AG09309 (cell line): ENCODE measurements at regions not wholly inside any gene's neighbourhood (a gene's known extent, or its start where the extent isn't known, plus 50 kb on each side); places are given as distances from the start of the nearest gene placed in this dataset.
A peak's percentile ranks its signal among the peaks of the same experiment; 100 is the strongest.

Experiments used
- DNase-seq: peaks from one replicate; pipeline ENCODE4 v3.0.0-alpha.2; 2010; ENCODE audit warnings: low read depth
- H3K4me3 ChIP-seq: 2 replicates; pipeline ENCODE4 v1.5.1; 2011; ENCODE audit warnings: mild to moderate bottlenecking, low read depth, low read length, moderate library complexity; ENCODE audit not compliant: control insufficient read depth
- TF ChIP-seq, protein P1 (sequence below): IDR thresholded peaks from 2 replicates; pipeline ENCODE4 v1.5.1; 2011; ENCODE audit warnings: mild to moderate bottlenecking, low read depth, low read length, inconsistent platforms; ENCODE audit not compliant: insufficient read depth, control insufficient read depth; ENCODE audit errors: missing control alignments

DNA sequence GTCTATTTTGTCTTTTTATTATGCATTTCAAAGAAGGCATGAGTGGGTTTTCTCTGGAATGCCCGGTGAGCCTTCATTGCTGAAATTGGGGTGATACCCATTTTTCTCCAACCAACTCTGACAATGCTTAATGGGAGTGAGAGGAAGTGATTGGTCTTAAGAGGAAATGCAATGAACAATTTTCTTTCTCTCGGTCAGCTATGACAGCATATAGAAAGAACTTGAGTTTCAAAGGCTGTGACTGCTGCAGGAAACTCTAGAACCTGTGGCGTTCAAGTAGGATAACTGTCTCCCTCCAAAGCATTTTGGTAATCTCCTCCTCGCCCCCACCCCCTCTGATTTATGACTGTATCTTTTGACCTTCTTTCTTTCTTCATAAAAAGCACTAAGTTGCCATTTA, 155.9 kb downstream of the LYPLAL1 start:
- no peak for DNase-seq
- no peak overlapping the region for H3K4me3 ChIP-seq
- TF ChIP-seq, protein P1, sequence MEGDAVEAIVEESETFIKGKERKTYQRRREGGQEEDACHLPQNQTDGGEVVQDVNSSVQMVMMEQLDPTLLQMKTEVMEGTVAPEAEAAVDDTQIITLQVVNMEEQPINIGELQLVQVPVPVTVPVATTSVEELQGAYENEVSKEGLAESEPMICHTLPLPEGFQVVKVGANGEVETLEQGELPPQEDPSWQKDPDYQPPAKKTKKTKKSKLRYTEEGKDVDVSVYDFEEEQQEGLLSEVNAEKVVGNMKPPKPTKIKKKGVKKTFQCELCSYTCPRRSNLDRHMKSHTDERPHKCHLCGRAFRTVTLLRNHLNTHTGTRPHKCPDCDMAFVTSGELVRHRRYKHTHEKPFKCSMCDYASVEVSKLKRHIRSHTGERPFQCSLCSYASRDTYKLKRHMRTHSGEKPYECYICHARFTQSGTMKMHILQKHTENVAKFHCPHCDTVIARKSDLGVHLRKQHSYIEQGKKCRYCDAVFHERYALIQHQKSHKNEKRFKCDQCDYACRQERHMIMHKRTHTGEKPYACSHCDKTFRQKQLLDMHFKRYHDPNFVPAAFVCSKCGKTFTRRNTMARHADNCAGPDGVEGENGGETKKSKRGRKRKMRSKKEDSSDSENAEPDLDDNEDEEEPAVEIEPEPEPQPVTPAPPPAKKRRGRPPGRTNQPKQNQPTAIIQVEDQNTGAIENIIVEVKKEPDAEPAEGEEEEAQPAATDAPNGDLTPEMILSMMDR: no peak

DNA sequence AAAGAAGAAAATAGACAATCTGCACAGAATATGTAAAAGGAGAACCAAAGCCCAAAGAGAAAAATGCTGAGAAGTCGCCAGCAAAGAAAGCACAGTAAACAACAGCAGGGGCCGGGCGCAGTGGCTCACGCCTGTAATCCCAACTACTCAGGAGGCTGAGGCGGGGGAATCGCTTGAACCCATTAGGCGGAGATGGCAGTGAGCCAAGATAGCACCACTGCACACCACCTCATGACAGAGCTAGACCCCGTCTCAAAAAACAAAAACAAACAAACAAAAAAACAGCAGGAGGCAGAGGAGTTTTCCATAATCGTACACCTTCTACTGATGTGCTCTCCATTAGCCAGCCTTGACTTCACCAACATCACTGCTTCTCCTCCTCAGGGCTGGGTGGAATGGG, 153.2 kb downstream of the LYPLAL1 start:
- TF ChIP-seq, protein P1: no peak
- H3K4me3 ChIP-seq: no peak overlapping the region
- no peak for DNase-seq

DNA sequence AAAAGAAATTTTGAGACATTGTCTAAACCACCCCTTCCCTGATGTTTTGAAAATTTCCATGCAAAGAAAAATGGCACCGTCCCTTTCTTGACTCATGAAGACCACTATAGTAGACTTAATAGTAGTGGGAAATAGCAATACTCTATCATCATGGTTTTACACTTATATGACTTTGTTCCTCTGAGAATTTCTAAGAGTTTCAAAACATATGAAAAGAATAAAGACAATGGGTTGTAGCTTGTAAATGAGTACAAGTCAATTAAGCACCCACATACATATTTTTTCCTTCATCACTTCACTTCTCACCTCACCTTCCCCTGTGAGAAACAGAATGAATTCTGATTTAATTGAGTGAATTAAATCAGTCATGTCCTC, 151.7 kb downstream of the LYPLAL1 start:
- DNase-seq: no peak
- TF ChIP-seq, protein P1: no peak
- H3K4me3 ChIP-seq: no peak overlapping the region

DNA sequence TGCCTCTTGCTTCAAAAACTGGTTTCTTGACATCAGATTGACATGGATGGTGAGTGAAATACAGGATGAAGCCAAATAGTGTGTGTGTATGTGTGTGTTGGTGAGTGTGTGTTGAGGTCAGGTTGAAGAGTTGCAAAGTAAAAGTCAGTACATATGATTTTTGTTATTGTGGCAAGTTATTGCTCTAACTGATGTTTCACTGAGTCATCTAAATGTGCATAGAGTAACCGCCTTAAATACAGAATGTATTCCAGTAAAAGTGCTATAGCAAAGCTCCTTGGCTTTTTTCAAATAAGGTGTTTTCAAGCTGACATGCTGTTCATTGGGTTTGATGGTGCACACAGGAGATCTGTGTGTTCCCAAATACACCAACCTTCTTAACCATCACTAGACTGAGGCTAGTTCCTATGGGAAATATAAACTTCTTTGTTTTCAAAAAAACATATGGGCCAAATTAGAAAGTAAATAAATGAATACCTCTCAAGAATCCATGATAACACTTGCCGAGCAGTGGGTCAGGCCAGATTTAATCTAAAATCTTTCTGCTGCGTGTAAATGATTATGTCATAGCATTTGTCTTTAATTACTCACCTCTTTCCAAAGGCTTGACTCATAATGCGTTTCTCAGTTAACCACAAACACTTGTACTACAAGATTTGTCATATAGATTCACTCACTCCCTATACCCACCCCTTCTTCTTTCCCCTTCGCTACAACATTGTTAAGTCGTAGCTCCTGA, 151.1 kb downstream of the LYPLAL1 start:
- H3K4me3 ChIP-seq: no peak overlapping the region
- TF ChIP-seq, protein P1: no peak
- DNase-seq: peak; percentile 84

DNA sequence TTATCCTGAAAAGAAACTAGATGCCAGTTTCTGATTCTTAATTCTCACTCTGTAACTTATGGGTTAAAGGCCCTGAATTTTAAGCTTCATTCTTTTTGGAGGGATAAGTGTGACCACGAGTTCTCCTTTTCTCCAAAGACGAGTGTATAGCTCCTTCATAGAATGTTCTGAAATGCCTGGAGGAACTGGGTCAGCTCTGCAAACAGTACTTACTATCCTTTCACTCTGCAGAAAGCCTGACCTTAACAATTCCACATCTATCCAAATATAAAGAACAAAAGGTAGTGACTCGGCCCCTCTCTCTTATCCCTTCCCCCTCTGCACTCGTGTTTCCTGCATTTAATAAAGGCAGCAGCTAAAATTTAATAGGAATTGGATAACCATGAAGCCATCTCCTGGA, 150.5 kb downstream of the LYPLAL1 start:
- TF ChIP-seq, protein P1: no peak
- no peak for DNase-seq
- H3K4me3 ChIP-seq: no peak overlapping the region

DNA sequence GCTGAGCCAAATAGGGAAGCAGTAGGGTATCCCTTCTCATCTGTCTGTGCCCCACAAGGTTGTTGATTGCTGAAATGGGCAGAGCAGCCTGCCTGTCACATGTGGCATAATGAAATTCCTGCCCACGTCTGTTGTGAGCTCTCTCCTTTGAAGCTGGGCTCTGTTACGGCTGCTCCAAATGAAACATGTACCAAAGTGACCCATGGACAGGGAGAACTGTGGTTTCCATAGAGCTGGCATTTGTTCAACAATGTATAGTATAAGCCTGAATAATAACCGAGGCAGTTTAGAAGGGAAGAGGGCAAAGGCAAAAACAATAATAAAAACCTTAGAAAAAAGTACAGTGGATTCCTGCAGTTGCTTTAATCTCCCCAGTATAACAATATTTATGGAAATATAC, 149.7 kb downstream of the LYPLAL1 start:
- TF ChIP-seq, protein P1: no peak
- DNase-seq: no peak
- no peak overlapping the region for H3K4me3 ChIP-seq
